ENCODE measurements at regions not wholly inside any gene's neighbourhood (a gene's known extent, or its start where the extent isn't known, plus 50 kb on each side); places are given as distances from the start of the nearest gene placed in this dataset.
"Not testable (repeated sequence)": the region's sequence is repeated elsewhere in the genome, so short reads cannot be mapped to it uniquely, and the experiment has no call there.

GRCh38 chr1:221886311-221886710 is 144.4 kb upstream of the DUSP10 start:
- DNase-seq (ENCODE audit: low read depth in 2 of 2): no peak

- no peak for DNase-seq (ENCODE audit: low read depth in 2 of 2)
Measured at GRCh38 chr1:221884821-221885220, 142.9 kb upstream of the DUSP10 start.

- DNase-seq (ENCODE audit: low read depth in 2 of 2): no peak
Measured at GRCh38 chr1:221881805-221882581, 140.1 kb upstream of the DUSP10 start.

DNA sequence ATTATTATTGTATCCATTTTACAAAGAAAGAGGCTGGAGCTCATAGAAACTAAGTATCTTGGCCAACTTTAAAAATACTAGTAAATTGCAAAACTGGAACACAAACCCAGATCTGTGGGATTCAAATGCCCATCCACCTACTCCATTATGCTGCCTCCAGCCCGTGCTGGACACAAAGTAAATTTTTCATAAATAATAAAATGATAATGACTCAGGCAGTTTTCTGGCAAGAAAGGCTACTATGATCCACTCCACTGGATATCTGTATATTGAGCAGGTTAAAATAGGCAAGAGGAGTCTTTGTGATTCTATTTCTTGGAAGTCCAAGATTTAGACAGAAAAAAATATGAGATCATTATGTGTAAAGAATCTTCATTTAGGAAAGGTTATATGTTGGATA is 138.3 kb upstream of the DUSP10 start:
- no peak for DNase-seq (ENCODE audit: low read depth in 2 of 2)

DNA sequence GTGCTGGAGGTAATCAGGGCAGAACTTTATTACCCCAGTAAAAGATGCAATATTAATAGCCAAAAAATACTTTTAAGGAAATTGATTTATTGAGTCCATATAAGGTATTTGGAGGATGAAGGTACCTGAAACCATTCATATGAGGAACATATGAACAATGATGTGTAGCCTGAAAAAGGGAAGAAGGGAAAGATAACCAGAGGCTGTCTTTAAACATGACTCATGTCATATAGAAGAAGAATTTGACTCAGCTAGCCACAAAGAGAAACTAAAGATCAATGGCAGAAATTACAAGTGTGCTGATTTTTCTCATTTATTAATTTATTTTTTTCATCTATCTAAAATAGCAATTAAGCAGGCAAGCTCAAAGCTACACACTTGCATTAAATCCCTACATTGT is 136.2 kb upstream of the DUSP10 start:
- no peak for DNase-seq (ENCODE audit: low read depth in 2 of 2)

DNA sequence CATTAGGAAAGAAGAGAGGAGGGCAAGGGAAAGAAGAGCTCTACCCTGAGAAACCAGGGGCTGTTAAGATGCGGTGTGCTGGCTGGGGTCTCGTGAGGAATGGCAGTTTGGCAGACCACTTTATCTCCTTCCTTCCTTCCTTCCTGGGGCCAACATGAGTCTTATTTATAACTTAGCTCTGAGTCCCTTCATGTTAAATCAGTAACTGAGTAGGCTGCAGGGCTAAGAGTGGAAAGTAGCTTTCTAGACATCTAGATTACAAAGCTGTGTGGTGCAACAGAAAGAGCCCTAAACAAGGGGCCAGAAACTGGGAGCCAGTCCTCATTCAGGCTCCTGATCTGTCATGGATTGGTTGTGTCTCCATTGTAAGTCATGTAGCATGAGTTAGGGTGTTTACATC is 135.4 kb upstream of the DUSP10 start:
- no peak for DNase-seq (ENCODE audit: low read depth in 2 of 2)

GRCh38 chr1:221875004-221875330 is 133.1 kb upstream of the DUSP10 start:
- no peak for DNase-seq (ENCODE audit: low read depth in 2 of 2)

DNA sequence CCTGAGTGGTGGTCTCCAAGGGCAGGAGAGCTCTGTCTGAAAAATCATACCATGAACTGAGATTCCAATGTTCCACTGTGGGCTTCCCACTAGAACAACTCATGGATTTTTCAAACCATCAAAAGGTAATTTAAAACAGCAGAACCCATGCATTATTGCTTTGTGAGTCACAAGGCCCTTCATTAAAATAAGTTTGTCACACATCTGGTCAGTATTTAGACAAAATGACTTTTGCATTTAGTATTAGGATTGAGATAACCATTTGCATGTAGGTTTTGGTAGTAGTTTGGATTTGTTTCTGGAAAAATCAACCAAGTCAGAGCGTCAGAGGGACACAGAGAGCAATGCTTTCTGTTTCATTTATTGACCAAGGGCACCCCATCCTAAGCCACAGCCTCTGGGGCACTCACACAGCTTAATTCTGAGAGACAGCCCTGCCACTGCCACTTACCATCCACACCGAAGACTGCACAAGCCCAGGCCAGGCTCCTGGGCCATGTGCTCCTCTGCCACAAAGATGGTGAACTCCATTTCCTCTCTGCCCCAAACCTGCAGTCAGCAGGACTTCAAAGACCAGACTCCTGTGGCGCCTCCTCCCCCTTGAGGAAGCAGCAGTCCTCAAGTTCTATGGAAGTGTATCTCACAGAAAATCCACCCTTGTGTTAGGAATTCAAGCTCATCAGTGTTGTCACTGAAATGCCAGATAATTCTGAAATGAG is 132.6 kb upstream of the DUSP10 start:
- DNase-seq (ENCODE audit: low read depth in 2 of 2): peak in 1 of 2 experiments; percentile 60

- no peak for DNase-seq (ENCODE audit: low read depth in 2 of 2)
Measured at GRCh38 chr1:221873673-221874072, 131.8 kb upstream of the DUSP10 start.

DNA sequence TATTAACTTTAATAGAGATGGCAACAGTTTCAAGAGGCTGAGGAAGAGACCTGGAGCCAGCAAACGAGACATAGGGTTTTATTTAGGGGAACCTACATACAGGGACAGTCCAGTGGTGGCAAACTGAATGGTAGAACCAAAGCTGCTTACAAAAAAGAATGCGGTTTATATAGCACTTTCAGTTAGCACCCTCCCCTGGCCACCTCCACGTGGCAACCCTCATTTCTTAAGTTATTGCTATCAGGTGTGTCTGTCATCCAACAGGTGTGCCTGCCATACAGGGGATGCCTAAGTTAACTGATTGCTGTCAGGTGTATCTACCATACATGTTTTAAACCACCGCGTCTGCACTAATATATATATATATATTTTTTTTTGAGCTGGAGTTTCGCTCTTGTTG is 129.2 kb upstream of the DUSP10 start:
- no peak for DNase-seq (ENCODE audit: low read depth in 2 of 2)

GRCh38 chr1:221869779-221870178 is 127.9 kb upstream of the DUSP10 start:
- DNase-seq (ENCODE audit: low read depth in 2 of 2): peak in 1 of 2 experiments; percentile 42

DNA sequence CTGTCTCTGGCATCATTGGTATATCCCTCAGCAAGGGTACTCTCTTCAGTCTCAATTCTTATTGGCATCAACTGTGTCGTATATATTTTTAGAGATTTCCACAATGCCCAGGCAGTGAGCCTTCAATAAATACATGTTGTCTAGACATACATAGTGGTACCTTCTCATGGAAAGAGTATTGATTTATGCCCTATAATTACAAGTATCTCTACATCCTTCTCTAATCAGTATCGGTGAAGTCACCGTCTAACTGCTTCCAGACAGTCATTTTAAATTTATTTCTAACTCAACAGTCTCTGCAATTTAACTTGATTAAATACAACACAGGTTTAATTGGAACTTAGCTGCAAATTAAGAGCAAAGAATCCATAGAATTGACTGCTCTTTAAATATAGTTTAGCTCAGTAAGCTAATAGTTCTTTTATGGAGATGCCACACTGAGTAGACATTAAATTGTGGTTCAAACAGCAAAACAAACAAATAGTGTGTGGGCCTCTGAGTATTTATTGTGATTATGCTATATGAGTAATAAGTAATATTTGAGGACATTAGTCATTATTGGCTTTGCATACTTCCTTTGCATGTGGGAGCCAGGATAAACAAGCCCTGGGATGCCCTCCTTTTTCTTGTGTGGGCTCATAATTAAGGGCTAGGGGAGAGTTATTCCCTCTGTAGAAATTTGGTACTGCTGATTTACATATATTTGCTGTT is 126.9 kb upstream of the DUSP10 start:
- peak; percentile 51 to 65 for DNase-seq (ENCODE audit: low read depth in 2 of 2)

DNA sequence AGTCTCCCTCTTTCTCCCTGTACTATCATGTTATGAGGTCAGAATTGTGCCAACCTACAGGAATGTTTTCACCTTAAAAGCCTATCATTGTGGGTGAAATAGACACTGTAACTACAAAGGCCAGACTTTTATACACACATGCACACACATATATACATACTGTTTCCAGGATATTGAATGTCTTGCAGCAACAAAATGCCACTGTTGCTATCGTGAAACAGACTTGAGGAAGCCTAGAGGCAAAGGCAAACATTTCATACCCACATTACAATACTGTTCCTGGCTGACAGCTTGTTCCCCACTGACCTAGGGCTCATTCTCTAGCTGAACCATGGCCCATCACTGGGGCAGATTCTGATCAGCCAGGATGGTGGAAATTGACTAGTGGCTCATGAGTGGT is 125.1 kb upstream of the DUSP10 start:
- DNase-seq (ENCODE audit: low read depth in 2 of 2): no peak

DNA sequence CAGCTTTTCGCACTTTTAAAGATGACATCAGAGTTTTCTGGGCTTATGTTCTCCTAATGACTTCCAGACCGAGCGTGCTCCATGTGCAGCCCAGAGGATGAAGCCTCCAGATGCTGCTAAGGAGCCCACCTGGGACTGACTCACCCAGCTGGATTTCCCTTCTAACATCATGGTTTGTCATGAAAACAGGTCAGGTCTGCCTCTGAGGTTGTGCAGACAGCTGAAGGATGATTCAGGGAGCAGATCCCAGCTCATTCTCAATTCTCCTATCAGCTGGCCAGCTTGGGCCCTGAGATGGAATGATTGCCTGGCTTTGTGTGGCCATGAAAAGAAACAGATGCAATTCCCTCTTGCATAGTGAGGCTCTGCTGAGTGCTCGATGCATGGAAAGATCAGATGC is 123.9 kb upstream of the DUSP10 start:
- peak; percentile 75 to 82 for DNase-seq (ENCODE audit: low read depth in 2 of 2)

DNA sequence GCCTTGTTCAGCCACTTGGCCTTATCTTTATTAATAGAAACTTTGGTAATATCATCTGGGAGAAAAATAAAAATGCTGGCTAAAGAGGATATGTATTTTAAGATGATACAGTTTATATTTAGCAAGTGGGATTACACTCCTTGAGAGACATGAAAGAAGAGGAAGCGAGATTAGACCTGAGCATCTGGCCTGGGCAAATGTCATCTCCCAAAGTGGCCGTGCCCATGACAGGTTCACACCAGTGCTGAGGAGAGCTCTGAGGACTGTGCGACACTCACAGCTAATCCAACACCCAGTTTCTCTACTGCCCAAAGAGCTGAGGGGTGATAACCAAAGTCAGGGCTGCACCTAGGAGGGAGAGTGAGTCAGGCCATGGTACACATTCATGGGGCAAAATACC is 121.7 kb upstream of the DUSP10 start:
- no peak for DNase-seq (ENCODE audit: low read depth in 2 of 2)

- no peak for DNase-seq (ENCODE audit: low read depth in 2 of 2)
Measured at GRCh38 chr1:221862971-221863370, 121.1 kb upstream of the DUSP10 start.

GRCh38 chr1:221858818-221859611 is 117.1 kb upstream of the DUSP10 start:
- peak; percentile 43 to 50 for DNase-seq (ENCODE audit: low read depth in 2 of 2)

DNA sequence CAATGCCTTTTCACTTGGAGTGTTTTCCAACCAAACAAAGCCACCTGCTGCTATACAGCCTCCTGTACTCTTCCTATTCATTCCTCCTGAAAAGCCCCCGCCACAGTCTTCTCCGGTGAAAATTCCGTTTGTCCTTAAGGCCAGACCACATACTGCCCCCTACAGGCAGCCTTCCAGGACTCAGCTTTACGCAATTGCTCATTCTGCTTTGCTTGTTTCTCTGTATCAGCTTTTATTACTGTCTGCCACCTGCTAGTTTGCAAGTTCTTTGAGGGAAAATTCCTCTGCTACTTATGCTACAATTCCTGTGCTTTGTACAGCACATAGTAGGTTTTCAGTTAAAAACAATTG is 115.2 kb upstream of the DUSP10 start:
- DNase-seq (ENCODE audit: low read depth in 2 of 2): not testable (repeated sequence)

DNA sequence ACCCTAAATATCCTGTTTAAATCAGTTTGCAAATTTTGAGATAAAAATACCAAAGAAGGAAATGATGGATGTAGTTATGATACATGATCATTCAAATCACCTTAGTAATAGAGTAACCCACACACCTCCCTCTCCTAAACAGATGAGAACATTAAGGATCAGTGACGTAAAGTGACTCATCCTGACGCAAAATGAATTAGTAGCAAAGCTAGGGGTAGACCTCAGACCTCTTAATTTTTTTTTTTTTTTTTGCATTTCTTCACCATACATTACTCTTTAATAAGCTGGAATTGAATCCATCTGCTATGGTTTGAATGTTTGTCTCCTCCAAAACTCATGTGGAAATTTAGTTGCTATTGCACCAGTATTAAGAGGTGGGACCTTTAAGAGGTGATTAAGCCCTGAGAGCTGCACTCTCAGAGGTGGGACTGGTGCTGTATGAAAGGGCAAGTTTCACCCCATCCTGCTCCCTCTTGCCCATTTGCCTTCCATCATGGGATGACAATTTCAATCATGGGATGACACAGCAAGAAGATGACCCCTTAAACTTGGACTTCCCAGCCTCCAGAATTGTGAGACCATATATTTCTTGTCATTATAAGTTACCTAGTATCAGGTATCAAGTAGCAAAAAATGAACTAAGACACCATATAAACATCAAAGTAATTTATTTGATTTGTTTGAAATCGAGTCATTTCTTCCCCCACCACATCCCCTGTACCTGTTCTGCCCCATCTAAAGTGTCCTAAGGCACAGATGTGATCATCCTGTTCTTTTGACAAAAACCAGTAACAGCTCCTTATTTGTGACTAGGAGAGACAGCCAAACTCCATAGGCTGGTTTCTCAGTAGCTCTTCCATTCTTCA is 114.6 kb upstream of the DUSP10 start:
- DNase-seq (ENCODE audit: low read depth in 2 of 2): peak; percentile 63

GRCh38 chr1:221855156-221855555 is 113.3 kb upstream of the DUSP10 start:
- no peak for DNase-seq (ENCODE audit: low read depth in 2 of 2)

- DNase-seq (ENCODE audit: low read depth in 2 of 2): no peak
Measured at GRCh38 chr1:221851336-221851735, 109.4 kb upstream of the DUSP10 start.

All from fibroblast of skin of left biceps (primary cell).